Neural progenitor cell (in vitro differentiated cells): ENCODE measurements at regions not wholly inside any gene's neighbourhood (a gene's known extent, or its start where the extent isn't known, plus 50 kb on each side); places are given as distances from the start of the nearest gene placed in this dataset.

Experiments used
- EZH2 ChIP-seq: fragments of 200-600 bp; sonication (generic); IDR thresholded peaks from 2 replicates; pipeline ENCODE4 v1.6.1; 2017; ENCODE audit warnings: antibody characterized with exemption, mild to moderate bottlenecking, moderate library complexity
- EZH2phosphoT487 ChIP-seq: fragments of 200-600 bp; sonication (generic); IDR thresholded peaks from 2 replicates; pipeline ENCODE4 v1.6.1; 2017; ENCODE audit warnings: antibody characterized with exemption
- TF ChIP-seq, protein P1 (sequence below): fragments of 200-600 bp; sonication (generic); IDR thresholded peaks from 2 replicates; pipeline ENCODE4 v1.5.1; 2017; ENCODE audit warnings: antibody characterized with exemption, mild to moderate bottlenecking

- TF ChIP-seq EZH2 (no peak), EZH2phosphoT487 (no peak)
- TF ChIP-seq, protein P1, sequence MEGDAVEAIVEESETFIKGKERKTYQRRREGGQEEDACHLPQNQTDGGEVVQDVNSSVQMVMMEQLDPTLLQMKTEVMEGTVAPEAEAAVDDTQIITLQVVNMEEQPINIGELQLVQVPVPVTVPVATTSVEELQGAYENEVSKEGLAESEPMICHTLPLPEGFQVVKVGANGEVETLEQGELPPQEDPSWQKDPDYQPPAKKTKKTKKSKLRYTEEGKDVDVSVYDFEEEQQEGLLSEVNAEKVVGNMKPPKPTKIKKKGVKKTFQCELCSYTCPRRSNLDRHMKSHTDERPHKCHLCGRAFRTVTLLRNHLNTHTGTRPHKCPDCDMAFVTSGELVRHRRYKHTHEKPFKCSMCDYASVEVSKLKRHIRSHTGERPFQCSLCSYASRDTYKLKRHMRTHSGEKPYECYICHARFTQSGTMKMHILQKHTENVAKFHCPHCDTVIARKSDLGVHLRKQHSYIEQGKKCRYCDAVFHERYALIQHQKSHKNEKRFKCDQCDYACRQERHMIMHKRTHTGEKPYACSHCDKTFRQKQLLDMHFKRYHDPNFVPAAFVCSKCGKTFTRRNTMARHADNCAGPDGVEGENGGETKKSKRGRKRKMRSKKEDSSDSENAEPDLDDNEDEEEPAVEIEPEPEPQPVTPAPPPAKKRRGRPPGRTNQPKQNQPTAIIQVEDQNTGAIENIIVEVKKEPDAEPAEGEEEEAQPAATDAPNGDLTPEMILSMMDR = no peak
These were observed 374.0 kb downstream of the UQCRFS1 start for GRCh38 chr19:28838909-28839308.
